ENCODE measurements at regions not wholly inside any gene's neighbourhood (a gene's known extent, or its start where the extent isn't known, plus 50 kb on each side); places are given as distances from the start of the nearest gene placed in this dataset.

DNA sequence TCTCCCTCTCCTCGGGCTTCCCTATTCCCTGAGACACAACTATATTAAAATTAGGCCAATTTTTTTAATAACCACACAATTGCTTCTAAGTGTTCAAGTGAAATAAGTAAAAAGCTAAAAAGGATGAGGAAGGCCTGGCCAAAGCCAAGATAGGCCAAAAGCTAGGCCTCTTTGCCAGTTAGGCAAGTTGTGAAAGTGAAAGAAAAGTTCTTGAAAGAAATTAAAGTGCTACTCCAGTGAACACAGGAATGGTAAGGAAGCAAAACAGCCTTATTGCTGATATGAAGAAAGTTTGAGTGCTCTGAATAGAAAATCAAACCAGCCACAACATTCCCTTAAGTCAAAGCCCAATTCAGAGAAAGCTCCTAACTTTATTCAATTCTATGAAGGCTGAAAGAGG is 114.2 kb upstream of the FAT4 start:
- intact Hi-C loops (cut with micrococcal nuclease) = no loop called here

More for the DNA sequence above, 114.2 kb upstream of the FAT4 start:
- H4K20me1 ChIP-seq (ENCODE audit: insufficient read depth, low read length) = no peaks in the 10 kb centered on the region
- no peaks in the 10 kb centered on the region for H3K27me3 ChIP-seq (ENCODE audit: control insufficient read depth, insufficient read depth, low read length)
- TF ChIP-seq MAFK (IDR thresholded peaks at IDR 0.05; ENCODE audit: low read depth, low read length) = no peak
- no peak for TF ChIP-seq SMC3 (IDR thresholded peaks at IDR 0.05; ENCODE audit: low read depth, low read length)
- TF ChIP-seq, protein P1, sequence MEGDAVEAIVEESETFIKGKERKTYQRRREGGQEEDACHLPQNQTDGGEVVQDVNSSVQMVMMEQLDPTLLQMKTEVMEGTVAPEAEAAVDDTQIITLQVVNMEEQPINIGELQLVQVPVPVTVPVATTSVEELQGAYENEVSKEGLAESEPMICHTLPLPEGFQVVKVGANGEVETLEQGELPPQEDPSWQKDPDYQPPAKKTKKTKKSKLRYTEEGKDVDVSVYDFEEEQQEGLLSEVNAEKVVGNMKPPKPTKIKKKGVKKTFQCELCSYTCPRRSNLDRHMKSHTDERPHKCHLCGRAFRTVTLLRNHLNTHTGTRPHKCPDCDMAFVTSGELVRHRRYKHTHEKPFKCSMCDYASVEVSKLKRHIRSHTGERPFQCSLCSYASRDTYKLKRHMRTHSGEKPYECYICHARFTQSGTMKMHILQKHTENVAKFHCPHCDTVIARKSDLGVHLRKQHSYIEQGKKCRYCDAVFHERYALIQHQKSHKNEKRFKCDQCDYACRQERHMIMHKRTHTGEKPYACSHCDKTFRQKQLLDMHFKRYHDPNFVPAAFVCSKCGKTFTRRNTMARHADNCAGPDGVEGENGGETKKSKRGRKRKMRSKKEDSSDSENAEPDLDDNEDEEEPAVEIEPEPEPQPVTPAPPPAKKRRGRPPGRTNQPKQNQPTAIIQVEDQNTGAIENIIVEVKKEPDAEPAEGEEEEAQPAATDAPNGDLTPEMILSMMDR (conservative IDR thresholded peaks at IDR 0.05; ENCODE audit: low read depth, low read length) = no peak
- no peak for TF ChIP-seq NFE2L2 (IDR thresholded peaks at IDR 0.05; ENCODE audit: low read depth, low read length)
- TF ChIP-seq, protein P2, sequence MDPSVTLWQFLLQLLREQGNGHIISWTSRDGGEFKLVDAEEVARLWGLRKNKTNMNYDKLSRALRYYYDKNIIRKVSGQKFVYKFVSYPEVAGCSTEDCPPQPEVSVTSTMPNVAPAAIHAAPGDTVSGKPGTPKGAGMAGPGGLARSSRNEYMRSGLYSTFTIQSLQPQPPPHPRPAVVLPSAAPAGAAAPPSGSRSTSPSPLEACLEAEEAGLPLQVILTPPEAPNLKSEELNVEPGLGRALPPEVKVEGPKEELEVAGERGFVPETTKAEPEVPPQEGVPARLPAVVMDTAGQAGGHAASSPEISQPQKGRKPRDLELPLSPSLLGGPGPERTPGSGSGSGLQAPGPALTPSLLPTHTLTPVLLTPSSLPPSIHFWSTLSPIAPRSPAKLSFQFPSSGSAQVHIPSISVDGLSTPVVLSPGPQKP (IDR thresholded peaks at IDR 0.05; ENCODE audit: borderline replicate concordance, low read depth, low read length) = no peak
- TF ChIP-seq MXI1 (IDR thresholded peaks at IDR 0.05; ENCODE audit: borderline replicate concordance, low read depth, low read length) = no peak
- TF ChIP-seq, protein P3, sequence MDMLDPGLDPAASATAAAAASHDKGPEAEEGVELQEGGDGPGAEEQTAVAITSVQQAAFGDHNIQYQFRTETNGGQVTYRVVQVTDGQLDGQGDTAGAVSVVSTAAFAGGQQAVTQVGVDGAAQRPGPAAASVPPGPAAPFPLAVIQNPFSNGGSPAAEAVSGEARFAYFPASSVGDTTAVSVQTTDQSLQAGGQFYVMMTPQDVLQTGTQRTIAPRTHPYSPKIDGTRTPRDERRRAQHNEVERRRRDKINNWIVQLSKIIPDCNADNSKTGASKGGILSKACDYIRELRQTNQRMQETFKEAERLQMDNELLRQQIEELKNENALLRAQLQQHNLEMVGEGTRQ (IDR thresholded peaks at IDR 0.05; ENCODE audit: low read depth, low read length) = no peak
- no peak for TF ChIP-seq BHLHE40 (IDR thresholded peaks at IDR 0.05; ENCODE audit: low read depth, low read length)
- no peak for TF ChIP-seq CHD1 (IDR thresholded peaks at IDR 0.05; ENCODE audit: low read depth, low read length)
- no peak for TF ChIP-seq RFX5 (IDR thresholded peaks at IDR 0.05; ENCODE audit: low read depth, low read length)
- no peak for TF ChIP-seq RAD21 (IDR thresholded peaks at IDR 0.05; ENCODE audit: low read length)
- no peak for TF ChIP-seq CEBPB (IDR thresholded peaks at IDR 0.05; ENCODE audit: low read depth, low read length)
- TF ChIP-seq POLR2A (IDR thresholded peaks at IDR 0.05; ENCODE audit: low read depth, low read length) = no peak
- TF ChIP-seq FOS (IDR thresholded peaks at IDR 0.05; ENCODE audit: low read depth, low read length) = no peak
- no peak for TF ChIP-seq RCOR1 (IDR thresholded peaks at IDR 0.05; ENCODE audit: insufficient replicate concordance, low read length)
- no peak for TF ChIP-seq MAZ (IDR thresholded peaks at IDR 0.05; ENCODE audit: borderline replicate concordance, low read depth, low read length)
- dilution Hi-C loops (cut with HindIII; ENCODE audit: low sequenced_read_pairs, unreplicated experiment) (no loop called here), in situ Hi-C loops (cut with MboI; ENCODE audit: low sequenced_read_pairs) (no loop called here)
- no peak overlapping the region for H2BK20ac ChIP-seq (ENCODE audit: low read depth, low read length)
- no peak overlapping the region for H3K9ac ChIP-seq (ENCODE audit: low read depth, low read length)
- no peak overlapping the region for H3K4ac ChIP-seq (ENCODE audit: low read depth, low read length)
- no peak overlapping the region for H2BK120ac ChIP-seq (ENCODE audit: low read depth, low read length)
- no peaks in the 10 kb centered on the region for H3K79me1 ChIP-seq (ENCODE audit: low read depth in 1 of 2, low read length in 2 of 2)
- no peak overlapping the region for H3K56ac ChIP-seq (ENCODE audit: extremely low read depth, insufficient read depth, low read length)
- H3K27ac ChIP-seq (ENCODE audit: insufficient read depth, low read length) = no peak overlapping the region
- no peak overlapping the region for H2AFZ ChIP-seq (replicated peaks; ENCODE audit: low read length, poor library complexity)
- no peak overlapping the region for H2BK5ac ChIP-seq (ENCODE audit: low read depth, low read length, poor library complexity, severe bottlenecking)
- peak overlapping the region; percentile 51; the same call in 1 of the 2 replicates for H4K5ac ChIP-seq (ENCODE audit: low read depth, low read length)
- no peak overlapping the region; a peak in 1 of 4 replicates for H4K8ac ChIP-seq (ENCODE audit: low read depth in 2 of 2, low read length in 2 of 2)
- BruUV-seq (replicated peaks) = no TSS peak
- no peak overlapping the region for H2AK9ac ChIP-seq (replicated peaks; ENCODE audit: low read depth, low read length, poor library complexity)
- ChIA-PET CTCF (no interaction called here), POLR2A (ENCODE audit: unreplicated experiment) (no interaction called here)
- no peaks in the 10 kb centered on the region for H3K9me1 ChIP-seq (ENCODE audit: insufficient read depth, low read length)
- no peaks in the 10 kb centered on the region for H3K9me3 ChIP-seq (ENCODE audit: control insufficient read depth, insufficient read depth, low read length)
- no peak overlapping the region for H4K91ac ChIP-seq (ENCODE audit: insufficient read depth, low read depth, low read length)
- ATAC-seq (ENCODE audit: low read depth) (no peak), DNase-seq (no peak)
- no peak overlapping the region for H2BK15ac ChIP-seq (ENCODE audit: low read depth, low read length)
- no peaks in the 10 kb centered on the region for H3K36me3 ChIP-seq (ENCODE audit: control insufficient read depth, insufficient read depth, low read length)
- no peak overlapping the region; the same call in 1 of the 2 replicates for H3K14ac ChIP-seq (replicated peaks; ENCODE audit: low read depth, low read length)
- peak overlapping the region; percentile 44; the same call in 1 of the 2 replicates for H3K18ac ChIP-seq (ENCODE audit: low read depth, low read length)
- H3K4me1 ChIP-seq (ENCODE audit: control insufficient read depth, insufficient read depth, low read length) = no peaks in the 10 kb centered on the region
- H3K4me2 ChIP-seq (ENCODE audit: low read depth, low read length) = no peak overlapping the region; the same call in 1 of the 2 replicates
- H3K23ac ChIP-seq (ENCODE audit: low read depth, low read length) = no peak overlapping the region
- no peak overlapping the region for H3K4me3 ChIP-seq (ENCODE audit: insufficient read depth, low read depth, low read length)
- no peak overlapping the region for H2AK5ac ChIP-seq (ENCODE audit: low read depth, low read length)
- WGBS, 2 experiments (ENCODE audit: extremely low coverage in 2 of 2, insufficient read length in 1 of 2) = no CpG with 5 or more reads among the region's 1 CpG

All from IMR-90 (cell line).